ENCODE measurements at regions not wholly inside any gene's neighbourhood (a gene's known extent, or its start where the extent isn't known, plus 50 kb on each side); places are given as distances from the start of the nearest gene placed in this dataset.
"Not testable (repeated sequence)": the region's sequence is repeated elsewhere in the genome, so short reads cannot be mapped to it uniquely, and the experiment has no call there.

DNA sequence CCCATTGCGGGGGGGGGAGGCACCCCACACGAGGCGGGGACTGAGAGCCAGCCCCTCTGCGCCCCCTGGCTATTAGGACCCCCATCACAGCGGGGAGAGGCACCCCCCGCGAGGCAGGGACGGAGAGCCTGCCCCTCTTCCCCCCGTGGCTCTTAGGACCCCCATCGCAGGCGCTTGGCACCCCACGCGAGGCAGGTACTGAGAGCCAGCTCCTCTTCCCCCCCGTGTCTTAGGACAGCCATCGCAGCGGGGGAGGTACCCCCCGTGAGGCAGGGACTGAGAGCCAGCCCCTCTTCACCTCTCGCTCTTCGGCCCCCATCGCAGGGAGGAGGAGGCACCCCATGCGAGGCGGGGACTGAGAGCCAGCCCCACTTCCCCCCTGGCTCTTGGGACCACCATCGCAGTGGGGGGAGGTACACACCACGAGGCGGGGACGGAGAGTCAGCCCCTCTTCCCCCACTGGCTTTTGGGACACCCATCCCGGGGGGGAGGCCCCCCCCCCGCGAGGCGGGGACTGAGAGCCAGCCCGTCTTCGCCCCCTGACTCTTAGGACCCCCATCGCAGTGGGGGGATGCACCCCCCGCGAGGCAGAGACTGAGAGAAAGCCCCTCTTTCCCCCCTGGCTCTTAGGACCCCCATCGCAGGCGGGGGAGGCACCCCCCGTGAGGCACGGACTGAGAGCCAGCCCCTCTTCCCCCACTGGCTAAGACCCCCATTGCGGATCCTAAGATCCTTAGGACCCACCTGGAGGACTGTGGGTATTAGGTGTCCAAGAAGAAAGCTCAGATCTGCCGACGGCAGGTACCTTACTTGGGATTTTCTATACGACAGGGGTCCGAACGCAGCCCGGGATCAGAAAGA is 198.6 kb upstream of the PZP start:
- TF ChIP-seq, protein P1, sequence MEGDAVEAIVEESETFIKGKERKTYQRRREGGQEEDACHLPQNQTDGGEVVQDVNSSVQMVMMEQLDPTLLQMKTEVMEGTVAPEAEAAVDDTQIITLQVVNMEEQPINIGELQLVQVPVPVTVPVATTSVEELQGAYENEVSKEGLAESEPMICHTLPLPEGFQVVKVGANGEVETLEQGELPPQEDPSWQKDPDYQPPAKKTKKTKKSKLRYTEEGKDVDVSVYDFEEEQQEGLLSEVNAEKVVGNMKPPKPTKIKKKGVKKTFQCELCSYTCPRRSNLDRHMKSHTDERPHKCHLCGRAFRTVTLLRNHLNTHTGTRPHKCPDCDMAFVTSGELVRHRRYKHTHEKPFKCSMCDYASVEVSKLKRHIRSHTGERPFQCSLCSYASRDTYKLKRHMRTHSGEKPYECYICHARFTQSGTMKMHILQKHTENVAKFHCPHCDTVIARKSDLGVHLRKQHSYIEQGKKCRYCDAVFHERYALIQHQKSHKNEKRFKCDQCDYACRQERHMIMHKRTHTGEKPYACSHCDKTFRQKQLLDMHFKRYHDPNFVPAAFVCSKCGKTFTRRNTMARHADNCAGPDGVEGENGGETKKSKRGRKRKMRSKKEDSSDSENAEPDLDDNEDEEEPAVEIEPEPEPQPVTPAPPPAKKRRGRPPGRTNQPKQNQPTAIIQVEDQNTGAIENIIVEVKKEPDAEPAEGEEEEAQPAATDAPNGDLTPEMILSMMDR (conservative IDR thresholded peaks at IDR 0.05; ENCODE audit: low read length), result no peak
- DNase-seq (ENCODE audit: low read depth), result no peak
- H3K4me3 ChIP-seq (ENCODE audit: low read length), result no peak overlapping the region

DNA sequence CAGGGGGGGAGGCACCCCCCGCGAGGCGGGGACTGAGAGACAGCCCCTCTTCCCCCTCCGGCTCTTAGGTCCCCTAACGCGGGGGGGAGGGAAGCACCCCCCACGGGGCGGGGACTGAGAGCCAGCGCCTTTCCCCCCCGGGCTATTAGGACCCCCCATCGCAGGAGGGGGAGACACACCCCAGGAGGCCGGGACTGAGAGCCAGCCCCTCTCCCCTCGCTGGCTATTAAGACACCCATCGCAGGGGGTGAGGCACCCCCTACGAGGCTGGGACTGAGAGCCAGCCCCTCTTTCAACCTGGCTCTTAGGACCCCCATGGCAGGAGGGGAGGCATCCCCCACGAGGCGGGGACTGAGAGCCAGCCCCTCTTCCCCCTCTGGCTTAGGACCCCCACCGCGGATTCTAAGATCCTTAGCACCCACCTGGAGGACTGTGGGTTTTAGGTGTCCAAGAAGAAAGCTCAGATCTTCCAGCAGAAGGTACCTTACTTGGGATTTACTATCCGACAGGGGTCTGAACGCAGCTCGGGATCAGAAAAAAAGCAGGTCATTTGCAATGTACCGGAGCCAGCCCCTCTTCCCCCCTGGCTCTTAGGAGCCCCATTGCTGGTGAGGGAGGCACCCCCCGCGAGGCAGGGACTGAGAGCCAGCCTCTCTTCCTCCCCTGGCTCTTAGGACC is 197.8 kb upstream of the PZP start:
- no peak overlapping the region for H3K4me3 ChIP-seq (ENCODE audit: low read length)
- TF ChIP-seq, protein P1 (conservative IDR thresholded peaks at IDR 0.05; ENCODE audit: low read length), result no peak
- DNase-seq (ENCODE audit: low read depth), result no peak

DNA sequence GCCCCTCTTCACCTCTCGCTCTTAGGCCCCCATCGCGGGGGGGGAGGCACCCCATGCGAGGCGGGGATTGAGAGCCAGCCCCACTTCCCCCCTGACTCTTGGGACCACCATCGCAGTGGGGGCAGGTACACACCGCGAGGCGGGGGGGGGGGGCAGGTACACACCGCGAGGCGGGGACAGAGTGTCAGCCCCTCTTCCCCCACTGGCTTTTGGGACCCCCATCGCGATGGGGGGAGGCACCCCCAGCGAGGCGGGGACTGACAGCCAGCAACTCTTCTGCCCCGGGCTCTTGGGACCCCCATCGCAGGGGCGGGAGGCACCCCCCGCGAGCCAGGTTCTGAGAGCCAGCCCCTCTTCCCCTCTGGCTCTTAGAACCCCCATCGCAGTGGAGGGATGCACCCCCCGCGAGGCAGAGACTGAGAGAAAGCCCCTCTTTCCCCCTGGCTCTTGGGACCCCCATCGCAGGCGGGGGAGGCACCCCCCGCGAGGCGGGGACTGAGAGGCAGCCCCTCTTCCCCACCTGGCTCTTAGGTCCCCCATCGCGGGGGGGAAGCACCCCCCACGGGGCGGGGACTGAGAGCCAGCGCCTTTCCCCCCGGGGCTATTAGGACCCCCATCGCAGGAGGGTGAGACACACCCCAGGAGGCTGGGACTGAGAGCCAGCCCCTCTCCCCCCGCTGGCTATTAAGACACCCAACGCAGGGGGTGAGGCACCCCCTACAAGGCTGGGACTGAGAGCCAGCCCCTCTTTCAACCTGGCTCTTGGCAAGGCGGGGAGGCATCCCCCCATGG is 196.5 kb upstream of the PZP start:
- no peak for DNase-seq (ENCODE audit: low read depth)
- H3K4me3 ChIP-seq (ENCODE audit: low read length), result no peak overlapping the region
- TF ChIP-seq, protein P1 (conservative IDR thresholded peaks at IDR 0.05; ENCODE audit: low read length), result no peak

DNA sequence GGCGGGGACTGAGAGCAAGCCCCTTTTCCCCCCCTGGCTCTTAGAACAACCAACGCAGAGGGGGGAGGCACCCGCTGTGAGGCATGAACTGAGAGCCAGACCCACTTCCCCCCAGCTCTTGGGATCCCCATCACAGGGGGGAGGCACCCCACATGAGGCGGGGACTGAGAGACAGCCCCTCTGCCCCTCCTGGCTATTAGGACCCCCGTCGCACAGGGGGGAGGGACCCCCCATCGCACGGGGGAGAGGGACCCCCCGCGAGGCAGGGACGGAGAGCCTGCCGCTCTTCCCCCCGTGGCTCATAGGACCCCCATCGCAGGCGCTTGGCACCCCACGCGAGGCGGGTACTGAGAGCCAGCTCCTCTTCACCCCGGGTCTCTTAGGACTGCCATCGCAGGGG is 195.8 kb upstream of the PZP start:
- H3K4me3 ChIP-seq (ENCODE audit: low read length), result no peak overlapping the region
- TF ChIP-seq, protein P1 (conservative IDR thresholded peaks at IDR 0.05; ENCODE audit: low read length), result no peak
- no peak for DNase-seq (ENCODE audit: low read depth)

DNA sequence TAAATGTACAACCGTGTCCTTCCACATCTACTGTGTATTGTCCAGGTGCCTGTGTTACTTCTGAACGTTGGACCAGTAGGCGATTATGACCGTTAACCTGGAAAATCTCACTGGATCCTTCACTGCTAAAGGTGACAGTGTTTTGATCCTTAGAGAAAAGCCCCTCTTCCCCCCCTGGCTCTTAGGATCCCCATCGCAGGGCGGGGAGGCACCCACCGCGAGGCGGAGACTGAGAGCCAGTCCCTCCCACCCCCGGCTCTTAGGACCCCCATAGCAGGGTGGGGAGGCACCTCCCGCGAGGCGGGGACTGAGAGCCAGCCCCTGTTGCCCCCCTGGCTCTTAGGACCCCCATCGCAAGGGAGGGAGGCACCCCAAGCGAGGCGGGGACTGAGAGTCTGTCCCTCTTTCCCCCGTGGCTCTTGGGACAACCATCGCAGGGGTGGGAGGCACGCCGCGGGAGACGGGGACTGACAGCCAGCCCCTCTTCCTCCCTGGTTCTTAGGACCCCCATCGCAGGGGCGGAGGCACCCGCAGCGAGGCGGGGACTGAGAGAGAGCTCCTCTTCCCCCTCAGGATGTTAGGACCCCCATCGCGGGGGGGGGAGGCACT is 194.3 kb upstream of the PZP start:
- H3K4me3 ChIP-seq (ENCODE audit: low read length); DNase-seq (ENCODE audit: low read depth): not testable (repeated sequence)

DNA sequence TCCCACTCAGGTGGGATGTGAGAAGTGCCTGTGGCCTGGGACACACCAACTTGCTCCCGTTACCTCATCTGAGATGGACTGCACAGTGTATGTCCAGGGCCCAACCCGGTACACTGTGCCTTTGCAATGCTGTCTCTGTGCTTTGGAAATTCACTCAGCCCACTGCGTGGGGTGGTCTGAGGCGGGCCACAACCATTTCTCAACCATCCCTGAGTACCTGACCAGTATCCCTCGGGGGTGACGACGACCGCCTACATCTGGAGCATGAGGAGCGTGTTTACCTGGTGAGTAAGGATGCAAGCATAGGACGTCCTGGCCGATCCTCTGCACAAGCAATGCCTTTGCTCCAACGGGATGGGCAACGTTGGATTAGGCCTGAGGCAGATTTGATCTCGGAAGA is 188.2 kb upstream of the PZP start:
- not testable (repeated sequence) for H3K4me3 ChIP-seq (ENCODE audit: low read length); DNase-seq (ENCODE audit: low read depth)

DNA sequence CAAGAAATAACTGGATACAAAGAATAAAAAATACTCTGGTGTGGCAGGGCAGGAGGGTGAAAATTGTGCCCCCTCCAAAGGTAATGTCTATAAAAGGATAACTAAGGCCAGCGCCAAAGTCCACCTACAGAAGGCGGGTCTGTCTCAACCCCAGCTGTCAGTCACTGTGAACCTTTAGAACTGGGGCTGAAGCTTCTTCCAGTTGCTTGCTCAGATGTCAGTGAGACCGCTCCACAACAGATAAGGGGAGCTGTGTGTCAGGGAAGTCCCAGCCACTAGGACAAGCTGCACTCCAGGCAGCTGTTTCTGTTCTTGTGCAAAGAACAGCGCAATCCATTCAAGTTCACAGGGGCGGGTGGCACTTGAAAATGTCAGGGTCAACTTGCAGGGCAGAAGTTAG is 187.0 kb upstream of the PZP start:
- not testable (repeated sequence) for H3K4me3 ChIP-seq (ENCODE audit: low read length); DNase-seq (ENCODE audit: low read depth)

DNA sequence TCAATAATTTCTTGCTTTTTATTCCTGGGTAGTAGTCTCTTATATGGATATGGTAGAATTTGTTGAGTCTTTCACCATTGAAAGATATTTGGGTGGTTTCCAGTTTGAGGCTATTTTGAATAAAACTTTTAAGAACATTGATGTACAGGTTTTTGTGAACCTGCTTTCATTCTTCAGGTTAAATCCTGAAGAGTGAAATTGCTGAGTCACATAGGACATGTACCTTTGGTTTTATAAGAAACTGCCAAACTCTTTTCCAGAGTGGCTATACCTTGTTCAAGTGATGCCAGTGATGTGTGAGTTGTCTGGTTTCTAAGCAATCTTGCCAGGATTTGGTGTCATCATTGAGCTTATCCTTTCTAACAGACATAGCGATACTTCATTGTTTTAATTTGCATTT is 184.6 kb upstream of the PZP start:
- DNase-seq (ENCODE audit: low read depth), result no peak
- TF ChIP-seq, protein P1 (conservative IDR thresholded peaks at IDR 0.05; ENCODE audit: low read length), result no peak
- no peak overlapping the region for H3K4me3 ChIP-seq (ENCODE audit: low read length)
